Lower leg skin (tissue), 3 donors: ENCODE measurements at regions not wholly inside any gene's neighbourhood (a gene's known extent, or its start where the extent isn't known, plus 50 kb on each side); places are given as distances from the start of the nearest gene placed in this dataset.

Experiments
- CTCF ChIP-seq, 3 donors: fragments of 450-650 bp; IDR thresholded peaks; one replicate each; pipeline ENCODE4 v1.5.1; 2016; ENCODE audit warnings: antibody characterized with exemption in 3 of 3, mild to moderate bottlenecking in 3 of 3, moderate library complexity in 2 of 3
- POLR2A ChIP-seq, 2 donors: fragments of 450-650 bp; IDR thresholded peaks; one replicate each; pipeline ENCODE4 v1.6.1; 2016 to 2017; ENCODE audit warnings: antibody characterized with exemption in 2 of 2, mild to moderate bottlenecking in 1 of 2, moderate library complexity in 1 of 2

- no peak for TF ChIP-seq CTCF (IDR thresholded peaks at IDR 0.05)
- TF ChIP-seq POLR2A (IDR thresholded peaks at IDR 0.05): no peak
Observed at GRCh38 chr6:9784786-9785185, 630.1 kb downstream of the TFAP2A start.
